A549 (cell line): ENCODE measurements at regions not wholly inside any gene's neighbourhood (a gene's known extent, or its start where the extent isn't known, plus 50 kb on each side); places are given as distances from the start of the nearest gene placed in this dataset.

Experiments used
- BHLHE40 ChIP-seq: IDR thresholded peaks from 2 replicates; pipeline ENCODE4 v1.6.1; 2012; ENCODE audit warnings: low read depth, low read length, inconsistent platforms
- CHD2 ChIP-seq: fragments of 150-350 bp; IDR thresholded peaks from 2 replicates; pipeline ENCODE4 v1.6.1; 2014; ENCODE audit warnings: low read length; ENCODE audit not compliant: partially characterized antibody
- EP300 ChIP-seq, 2 experiments: fragments of >200 bp; sonication (Bioruptor Twin); formaldehyde crosslinking; IDR thresholded peaks; 2 replicates in 1 of 2; 3 replicates in 1 of 2; pipeline ENCODE4 v1.6.1; 2016 to 2017
- GATA3 ChIP-seq: IDR thresholded peaks from 2 replicates; pipeline ENCODE4 v1.6.1; 2012; ENCODE audit warnings: borderline replicate concordance
- KDM5A ChIP-seq: fragments of 200-600 bp; sonication (generic); IDR thresholded peaks from 2 replicates; pipeline ENCODE4 v1.6.1; 2016; ENCODE audit warnings: antibody characterized with exemption, mild to moderate bottlenecking
- NPAS2 ChIP-seq: fragments of 250-450 bp; sonication (Bioruptor Pico); IDR thresholded peaks from 2 replicates; pipeline ENCODE4 v1.8.0; 2022; ENCODE audit warnings: mild to moderate bottlenecking, moderate library complexity, borderline replicate concordance
- POLR2A ChIP-seq: IDR thresholded peaks from 2 replicates; pipeline ENCODE4 v1.6.1; 2012; ENCODE audit warnings: mild to moderate bottlenecking, low read length
- RAD21 ChIP-seq, 2 experiments: fragments of >200 bp in 1 of 2; sonication (Bioruptor Twin) in 1 of 2; formaldehyde crosslinking in 1 of 2; IDR thresholded peaks in 1 of 2; conservative IDR thresholded peaks in 1 of 2; 2 replicates in 1 of 2; 3 replicates in 1 of 2; pipeline ENCODE4 v1.6.1; 2012 to 2018; ENCODE audit warnings: inconsistent platforms in 1 of 2
- RARB ChIP-seq: fragments of 250-450 bp; sonication (Bioruptor Pico); IDR thresholded peaks from 2 replicates; pipeline ENCODE4 v1.8.0; 2021; ENCODE audit warnings: mild to moderate bottlenecking, moderate library complexity
- SMC3 ChIP-seq: fragments of >200 bp; sonication (Bioruptor Twin); formaldehyde crosslinking; IDR thresholded peaks from 3 replicates; pipeline ENCODE4 v1.6.1; 2018; ENCODE audit warnings: inconsistent platforms
- TF ChIP-seq, protein P1 (sequence below): fragments of >200 bp; sonication (Bioruptor Twin); formaldehyde crosslinking; IDR thresholded peaks from 3 replicates; pipeline ENCODE4 v1.5.1; 2016
- TF ChIP-seq, protein P2 (sequence below): fragments of 200-600 bp; sonication (generic); IDR thresholded peaks from 2 replicates; pipeline ENCODE4 v1.6.1; 2016; ENCODE audit warnings: antibody characterized with exemption, mild to moderate bottlenecking, moderate library complexity
- TF ChIP-seq, protein P3 (sequence below): IDR thresholded peaks from 2 replicates; pipeline ENCODE4 v1.6.1; 2012
- TF ChIP-seq, protein P4 (sequence below): fragments of 450-650 bp; IDR thresholded peaks from 2 replicates; pipeline ENCODE4 v1.6.1; 2014; ENCODE audit warnings: antibody characterized with exemption

DNA sequence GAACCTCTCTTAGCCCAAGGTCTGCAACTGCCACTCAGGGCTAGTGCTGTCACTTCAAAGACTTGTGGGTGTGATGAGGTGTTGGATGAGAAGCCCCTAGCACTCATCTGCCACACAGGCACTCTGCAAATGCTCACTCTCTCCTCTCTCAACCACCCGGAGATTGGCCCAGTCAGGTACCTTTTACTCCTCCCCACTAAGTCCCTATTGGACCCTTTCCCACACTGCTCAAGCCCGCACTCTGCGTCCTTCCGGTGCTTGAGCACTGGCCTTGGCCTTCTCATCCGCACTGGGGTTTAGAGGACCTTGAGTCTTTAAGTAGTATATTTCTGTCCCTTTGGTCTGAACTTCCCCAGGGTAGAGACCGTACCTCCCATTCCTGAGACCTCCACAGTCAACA lies 308.0 kb downstream of the NXPE2 start:
- TF ChIP-seq RAD21 (conservative IDR thresholded peaks at IDR 0.05 in 1 of 2, IDR thresholded peaks at IDR 0.05 in 1 of 2) (no peak), POLR2A (no peak), NPAS2 (CRISPR knock-in tag) (no peak), EP300 (IDR thresholded peaks at IDR 0.05) (no peak), GATA3 (no peak), RARB (CRISPR knock-in tag) (no peak), CHD2 (no peak), SMC3 (no peak), BHLHE40 (no peak), KDM5A (no peak)
- TF ChIP-seq, protein P1, sequence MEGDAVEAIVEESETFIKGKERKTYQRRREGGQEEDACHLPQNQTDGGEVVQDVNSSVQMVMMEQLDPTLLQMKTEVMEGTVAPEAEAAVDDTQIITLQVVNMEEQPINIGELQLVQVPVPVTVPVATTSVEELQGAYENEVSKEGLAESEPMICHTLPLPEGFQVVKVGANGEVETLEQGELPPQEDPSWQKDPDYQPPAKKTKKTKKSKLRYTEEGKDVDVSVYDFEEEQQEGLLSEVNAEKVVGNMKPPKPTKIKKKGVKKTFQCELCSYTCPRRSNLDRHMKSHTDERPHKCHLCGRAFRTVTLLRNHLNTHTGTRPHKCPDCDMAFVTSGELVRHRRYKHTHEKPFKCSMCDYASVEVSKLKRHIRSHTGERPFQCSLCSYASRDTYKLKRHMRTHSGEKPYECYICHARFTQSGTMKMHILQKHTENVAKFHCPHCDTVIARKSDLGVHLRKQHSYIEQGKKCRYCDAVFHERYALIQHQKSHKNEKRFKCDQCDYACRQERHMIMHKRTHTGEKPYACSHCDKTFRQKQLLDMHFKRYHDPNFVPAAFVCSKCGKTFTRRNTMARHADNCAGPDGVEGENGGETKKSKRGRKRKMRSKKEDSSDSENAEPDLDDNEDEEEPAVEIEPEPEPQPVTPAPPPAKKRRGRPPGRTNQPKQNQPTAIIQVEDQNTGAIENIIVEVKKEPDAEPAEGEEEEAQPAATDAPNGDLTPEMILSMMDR = no peak
- TF ChIP-seq, protein P2, sequence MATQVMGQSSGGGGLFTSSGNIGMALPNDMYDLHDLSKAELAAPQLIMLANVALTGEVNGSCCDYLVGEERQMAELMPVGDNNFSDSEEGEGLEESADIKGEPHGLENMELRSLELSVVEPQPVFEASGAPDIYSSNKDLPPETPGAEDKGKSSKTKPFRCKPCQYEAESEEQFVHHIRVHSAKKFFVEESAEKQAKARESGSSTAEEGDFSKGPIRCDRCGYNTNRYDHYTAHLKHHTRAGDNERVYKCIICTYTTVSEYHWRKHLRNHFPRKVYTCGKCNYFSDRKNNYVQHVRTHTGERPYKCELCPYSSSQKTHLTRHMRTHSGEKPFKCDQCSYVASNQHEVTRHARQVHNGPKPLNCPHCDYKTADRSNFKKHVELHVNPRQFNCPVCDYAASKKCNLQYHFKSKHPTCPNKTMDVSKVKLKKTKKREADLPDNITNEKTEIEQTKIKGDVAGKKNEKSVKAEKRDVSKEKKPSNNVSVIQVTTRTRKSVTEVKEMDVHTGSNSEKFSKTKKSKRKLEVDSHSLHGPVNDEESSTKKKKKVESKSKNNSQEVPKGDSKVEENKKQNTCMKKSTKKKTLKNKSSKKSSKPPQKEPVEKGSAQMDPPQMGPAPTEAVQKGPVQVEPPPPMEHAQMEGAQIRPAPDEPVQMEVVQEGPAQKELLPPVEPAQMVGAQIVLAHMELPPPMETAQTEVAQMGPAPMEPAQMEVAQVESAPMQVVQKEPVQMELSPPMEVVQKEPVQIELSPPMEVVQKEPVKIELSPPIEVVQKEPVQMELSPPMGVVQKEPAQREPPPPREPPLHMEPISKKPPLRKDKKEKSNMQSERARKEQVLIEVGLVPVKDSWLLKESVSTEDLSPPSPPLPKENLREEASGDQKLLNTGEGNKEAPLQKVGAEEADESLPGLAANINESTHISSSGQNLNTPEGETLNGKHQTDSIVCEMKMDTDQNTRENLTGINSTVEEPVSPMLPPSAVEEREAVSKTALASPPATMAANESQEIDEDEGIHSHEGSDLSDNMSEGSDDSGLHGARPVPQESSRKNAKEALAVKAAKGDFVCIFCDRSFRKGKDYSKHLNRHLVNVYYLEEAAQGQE = no peak
- TF ChIP-seq, protein P3, sequence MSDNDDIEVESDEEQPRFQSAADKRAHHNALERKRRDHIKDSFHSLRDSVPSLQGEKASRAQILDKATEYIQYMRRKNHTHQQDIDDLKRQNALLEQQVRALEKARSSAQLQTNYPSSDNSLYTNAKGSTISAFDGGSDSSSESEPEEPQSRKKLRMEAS = no peak
- TF ChIP-seq, protein P4, sequence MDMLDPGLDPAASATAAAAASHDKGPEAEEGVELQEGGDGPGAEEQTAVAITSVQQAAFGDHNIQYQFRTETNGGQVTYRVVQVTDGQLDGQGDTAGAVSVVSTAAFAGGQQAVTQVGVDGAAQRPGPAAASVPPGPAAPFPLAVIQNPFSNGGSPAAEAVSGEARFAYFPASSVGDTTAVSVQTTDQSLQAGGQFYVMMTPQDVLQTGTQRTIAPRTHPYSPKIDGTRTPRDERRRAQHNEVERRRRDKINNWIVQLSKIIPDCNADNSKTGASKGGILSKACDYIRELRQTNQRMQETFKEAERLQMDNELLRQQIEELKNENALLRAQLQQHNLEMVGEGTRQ = no peak
